A549 (cell line): ENCODE measurements at regions not wholly inside any gene's neighbourhood (a gene's known extent, or its start where the extent isn't known, plus 50 kb on each side); places are given as distances from the start of the nearest gene placed in this dataset.

ENCODE experiments used
- ATAC-seq, 2 experiments: fragments of 200-7000 bp in 1 of 2; fragments of >200 bp in 1 of 2; cut with Nextera tagmentation in 1 of 2; cut with Tn5 transposase in 1 of 2; 3 replicates each; pipeline versions ENCODE4 v1.8.0 to v1.9.1; 2018 to 2020; ENCODE audit warnings: mild to moderate bottlenecking in 1 of 2, moderate library complexity in 1 of 2
- CTCF ChIA-PET: fragments of 300-600 bp; sonication (Branson Sonifier 250); formaldehyde crosslinking; extraction: SDS; loops from one replicate; lab custom pipeline; 2021; ENCODE audit warnings: antibody characterized with exemption, inconsistent platforms; lab: Yijun Ruan, JAX
- POLR2A ChIA-PET: fragments of 350-600 bp; formaldehyde crosslinking; extraction: SDS; loops from one replicate; lab custom pipeline; 2021; ENCODE audit warnings: antibody characterized with exemption, inconsistent platforms; lab: Yijun Ruan, JAX
- DNase-seq, 2 experiments: peaks; one replicate each; pipeline versions ENCODE4 v3.0.0 to v3.0.0-alpha.2; 2011 to 2016; ENCODE audit warnings: low read depth in 1 of 2, low spot score in 1 of 2
- FAIRE-seq: peaks from 2 replicates; lab custom pipeline; 2011; peaks lifted over from hg19 to GRCh38; lab: Jason Lieb, UNC
- H3K27ac ChIP-seq, 2 experiments: fragments of >200 bp; sonication (Bioruptor Twin); formaldehyde crosslinking; 3 replicates each; pipeline ENCODE4 v1.5.1; 2016 to 2017
- H3K4me1 ChIP-seq: fragments of >200 bp; sonication (Bioruptor Twin); formaldehyde crosslinking; 3 replicates; pipeline ENCODE4 v1.6.1; 2016
- H3K4me2 ChIP-seq: fragments of >200 bp; sonication (Bioruptor Twin); formaldehyde crosslinking; 3 replicates; pipeline ENCODE4 v1.6.1; 2016
- H3K4me3 ChIP-seq: fragments of >200 bp; sonication (Bioruptor Twin); formaldehyde crosslinking; 3 replicates; pipeline ENCODE4 v1.5.1; 2016
- H3K9me3 ChIP-seq: fragments of >200 bp; sonication (Bioruptor Twin); formaldehyde crosslinking; 3 replicates; pipeline ENCODE4 v1.6.1; 2016
- CBX2 ChIP-seq: fragments of 200-600 bp; sonication (generic); IDR thresholded peaks from 2 replicates; pipeline ENCODE4 v1.6.1; 2016; ENCODE audit warnings: low read depth, mild to moderate bottlenecking, borderline replicate concordance
- CBX8 ChIP-seq: fragments of 200-600 bp; sonication (generic); IDR thresholded peaks from 2 replicates; pipeline ENCODE4 v1.6.1; 2016
- CHD2 ChIP-seq: fragments of 150-350 bp; IDR thresholded peaks from 2 replicates; pipeline ENCODE4 v1.6.1; 2014; ENCODE audit warnings: low read length; ENCODE audit not compliant: partially characterized antibody
- EHF ChIP-seq: fragments of 250-450 bp; sonication (Bioruptor Pico); IDR thresholded peaks from 2 replicates; pipeline ENCODE4 v1.5.0; 2020; ENCODE audit warnings: mild to moderate bottlenecking
- EP300 ChIP-seq, 2 experiments: fragments of >200 bp; sonication (Bioruptor Twin); formaldehyde crosslinking; IDR thresholded peaks; 2 replicates in 1 of 2; 3 replicates in 1 of 2; pipeline ENCODE4 v1.6.1; 2016 to 2017
- FOSB ChIP-seq: fragments of 250-450 bp; sonication (Bioruptor Pico); IDR thresholded peaks from 2 replicates; pipeline ENCODE4 v1.5.0; 2020; ENCODE audit warnings: mild to moderate bottlenecking, moderate library complexity
- GATA3 ChIP-seq: IDR thresholded peaks from 2 replicates; pipeline ENCODE4 v1.6.1; 2012; ENCODE audit warnings: borderline replicate concordance
- HDAC2 ChIP-seq: fragments of 200-600 bp; sonication (generic); IDR thresholded peaks from 2 replicates; pipeline ENCODE4 v1.6.1; 2016
- HOXB13 ChIP-seq: fragments of 250-450 bp; sonication (Bioruptor Pico); IDR thresholded peaks from 2 replicates; pipeline ENCODE4 v1.5.0; 2020; ENCODE audit warnings: low read depth, mild to moderate bottlenecking, moderate library complexity
- HOXB5 ChIP-seq: fragments of 250-450 bp; sonication (Bioruptor Pico); IDR thresholded peaks from 2 replicates; pipeline ENCODE4 v1.5.0; 2020; ENCODE audit warnings: mild to moderate bottlenecking, moderate library complexity
- JUN ChIP-seq, 2 experiments: fragments of >200 bp; sonication (Bioruptor Twin); formaldehyde crosslinking; IDR thresholded peaks; 2 replicates in 1 of 2; 3 replicates in 1 of 2; pipeline ENCODE4 v1.6.1; 2016 to 2017
- KDM1A ChIP-seq: fragments of 200-600 bp; sonication (generic); IDR thresholded peaks from 2 replicates; pipeline ENCODE4 v1.6.1; 2016; ENCODE audit warnings: low read depth, mild to moderate bottlenecking
- MAFK ChIP-seq: fragments of 450-650 bp; IDR thresholded peaks from 2 replicates; pipeline ENCODE4 v1.6.1; 2014; ENCODE audit not compliant: partially characterized antibody
- MYC ChIP-seq: IDR thresholded peaks from 2 replicates; pipeline ENCODE4 v1.6.1; 2012; ENCODE audit warnings: mild to moderate bottlenecking, inconsistent platforms, low read length, improper control_type of control experiment, borderline replicate concordance
- NPAS2 ChIP-seq: fragments of 250-450 bp; sonication (Bioruptor Pico); IDR thresholded peaks from 2 replicates; pipeline ENCODE4 v1.8.0; 2022; ENCODE audit warnings: mild to moderate bottlenecking, moderate library complexity, borderline replicate concordance
- NR3C1 ChIP-seq: fragments of >200 bp; sonication (Bioruptor Twin); formaldehyde crosslinking; IDR thresholded peaks from 3 replicates; pipeline ENCODE4 v1.6.1; 2017
- RNF2 ChIP-seq: fragments of 200-600 bp; sonication (generic); IDR thresholded peaks from 2 replicates; pipeline ENCODE4 v1.6.1; 2016; ENCODE audit warnings: low read depth, mild to moderate bottlenecking, antibody characterized with exemption, moderate library complexity, borderline replicate concordance
- SMC3 ChIP-seq: fragments of >200 bp; sonication (Bioruptor Twin); formaldehyde crosslinking; IDR thresholded peaks from 3 replicates; pipeline ENCODE4 v1.6.1; 2018; ENCODE audit warnings: inconsistent platforms
- TP53 ChIP-seq: fragments of 250-450 bp; sonication (Bioruptor Pico); IDR thresholded peaks from 2 replicates; pipeline ENCODE4 v1.5.0; 2021; ENCODE audit warnings: mild to moderate bottlenecking, moderate library complexity
- WGBS: methylation state at CpG from one replicate; pipeline ENCODE4 v1.1.6; 2017; ENCODE audit errors: missing lambda C conversion rate; 5-methylcytosine and 5-hydroxymethylcytosine counted together
- TF ChIP-seq, protein P1 (sequence below): fragments of 250-450 bp; sonication (Bioruptor Pico); IDR thresholded peaks from 2 replicates; pipeline ENCODE4 v1.5.0; 2021; ENCODE audit warnings: mild to moderate bottlenecking, moderate library complexity, borderline replicate concordance
- TF ChIP-seq, protein P2 (sequence below): IDR thresholded peaks from 2 replicates; pipeline ENCODE4 v1.6.1; 2012
- TF ChIP-seq, protein P3 (sequence below): fragments of >200 bp; sonication (Bioruptor Twin); formaldehyde crosslinking; IDR thresholded peaks from 3 replicates; pipeline ENCODE4 v1.5.1; 2016
- TF ChIP-seq, protein P4 (sequence below): fragments of 250-450 bp; sonication (Bioruptor Pico); IDR thresholded peaks from 2 replicates; pipeline ENCODE4 v1.5.0; 2020; ENCODE audit warnings: low read depth, mild to moderate bottlenecking, moderate library complexity
- TF ChIP-seq, protein P5 (sequence below): IDR thresholded peaks from 2 replicates; pipeline ENCODE4 v1.6.1; 2012
- TF ChIP-seq, protein P6 (sequence below): fragments of >200 bp; sonication (Bioruptor Twin); formaldehyde crosslinking; IDR thresholded peaks from 2 replicates; pipeline ENCODE4 v1.6.1; 2016

DNA sequence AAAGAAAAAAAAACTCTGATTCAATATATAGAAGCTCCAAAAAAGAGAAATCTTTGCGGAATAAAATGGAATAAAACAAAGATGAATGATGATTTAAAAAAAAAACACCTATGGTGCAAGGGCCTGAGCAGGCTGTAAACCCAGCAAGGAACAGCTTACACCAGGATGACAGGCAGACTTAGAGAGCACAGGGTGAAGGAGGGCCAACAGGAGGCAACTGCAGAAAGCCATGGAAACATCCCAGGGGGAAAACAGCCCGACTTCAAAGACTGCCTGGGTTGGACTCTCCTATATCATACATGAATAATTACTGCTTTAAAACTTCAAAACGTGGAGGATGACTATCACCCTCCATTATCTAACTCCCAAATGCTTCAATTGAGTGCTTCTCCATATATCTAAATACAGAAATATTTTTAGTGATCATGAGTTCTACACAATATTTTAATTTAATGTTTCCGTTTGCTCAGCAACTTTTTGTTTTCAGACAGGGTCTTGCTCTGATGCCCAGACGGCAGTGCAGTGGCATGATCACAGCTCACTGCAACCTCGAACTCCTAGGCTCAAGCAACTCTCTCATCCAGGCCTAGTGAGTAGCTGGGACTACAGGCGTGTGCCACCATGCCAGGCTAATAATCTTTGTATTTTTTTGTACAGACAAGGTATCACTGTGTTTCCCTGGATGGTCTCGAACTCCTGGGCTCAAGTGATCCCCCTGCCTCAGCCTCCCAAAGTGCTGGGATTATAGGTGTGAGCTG, 456.2 kb downstream of the TBL1XR1 start (continued):
- TF ChIP-seq, protein P1, sequence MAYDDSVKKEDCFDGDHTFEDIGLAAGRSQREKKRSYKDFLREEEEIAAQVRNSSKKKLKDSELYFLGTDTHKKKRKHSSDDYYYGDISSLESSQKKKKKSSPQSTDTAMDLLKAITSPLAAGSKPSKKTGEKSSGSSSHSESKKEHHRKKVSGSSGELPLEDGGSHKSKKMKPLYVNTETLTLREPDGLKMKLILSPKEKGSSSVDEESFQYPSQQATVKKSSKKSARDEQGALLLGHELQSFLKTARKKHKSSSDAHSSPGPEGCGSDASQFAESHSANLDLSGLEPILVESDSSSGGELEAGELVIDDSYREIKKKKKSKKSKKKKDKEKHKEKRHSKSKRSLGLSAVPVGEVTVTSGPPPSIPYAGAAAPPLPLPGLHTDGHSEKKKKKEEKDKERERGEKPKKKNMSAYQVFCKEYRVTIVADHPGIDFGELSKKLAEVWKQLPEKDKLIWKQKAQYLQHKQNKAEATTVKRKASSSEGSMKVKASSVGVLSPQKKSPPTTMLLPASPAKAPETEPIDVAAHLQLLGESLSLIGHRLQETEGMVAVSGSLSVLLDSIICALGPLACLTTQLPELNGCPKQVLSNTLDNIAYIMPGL (CRISPR knock-in tag): no peak

DNA sequence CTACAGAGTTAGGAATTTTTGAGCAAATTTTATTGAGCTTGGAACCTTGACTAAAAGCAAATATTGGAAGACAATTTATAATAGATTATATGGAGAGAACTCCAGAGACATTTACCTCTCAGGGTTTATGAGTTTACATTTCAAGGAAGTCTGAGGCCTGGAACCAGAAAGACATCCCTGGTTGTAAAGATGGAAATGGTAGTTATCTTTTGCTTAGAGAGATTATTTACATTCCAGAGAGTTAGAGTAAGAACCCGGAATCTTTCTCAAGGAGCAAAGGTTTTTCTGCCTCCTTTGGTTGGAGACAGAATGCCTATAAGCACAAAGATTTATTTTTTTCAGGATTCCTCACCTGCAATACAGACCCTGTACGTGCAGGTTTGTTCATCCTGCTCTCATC, 458.1 kb downstream of the TBL1XR1 start:
- WGBS: 9% methylated on average over 2 of the region's 2 CpGs
- no peak overlapping the region for H3K4me3 ChIP-seq
- DNase-seq (no peak), FAIRE-seq (no peak), ATAC-seq (no peak)
- H3K27ac ChIP-seq: no peak overlapping the region
- no peaks in the 10 kb centered on the region for H3K4me1 ChIP-seq
- CTCF ChIA-PET: no interaction called here
- POLR2A ChIA-PET: no interaction called here
- TF ChIP-seq HOXB13 (no peak), TP53 (no peak), SMC3 (no peak), MAFK (no peak), KDM1A (no peak), EP300 (IDR thresholded peaks at IDR 0.05) (no peak), NR3C1 (no peak), FOSB (CRISPR knock-in tag) (no peak), EHF (no peak), CBX2 (no peak), CHD2 (no peak), GATA3 (no peak)
- TF ChIP-seq, protein P2, sequence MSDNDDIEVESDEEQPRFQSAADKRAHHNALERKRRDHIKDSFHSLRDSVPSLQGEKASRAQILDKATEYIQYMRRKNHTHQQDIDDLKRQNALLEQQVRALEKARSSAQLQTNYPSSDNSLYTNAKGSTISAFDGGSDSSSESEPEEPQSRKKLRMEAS: no peak
- TF ChIP-seq, protein P3, sequence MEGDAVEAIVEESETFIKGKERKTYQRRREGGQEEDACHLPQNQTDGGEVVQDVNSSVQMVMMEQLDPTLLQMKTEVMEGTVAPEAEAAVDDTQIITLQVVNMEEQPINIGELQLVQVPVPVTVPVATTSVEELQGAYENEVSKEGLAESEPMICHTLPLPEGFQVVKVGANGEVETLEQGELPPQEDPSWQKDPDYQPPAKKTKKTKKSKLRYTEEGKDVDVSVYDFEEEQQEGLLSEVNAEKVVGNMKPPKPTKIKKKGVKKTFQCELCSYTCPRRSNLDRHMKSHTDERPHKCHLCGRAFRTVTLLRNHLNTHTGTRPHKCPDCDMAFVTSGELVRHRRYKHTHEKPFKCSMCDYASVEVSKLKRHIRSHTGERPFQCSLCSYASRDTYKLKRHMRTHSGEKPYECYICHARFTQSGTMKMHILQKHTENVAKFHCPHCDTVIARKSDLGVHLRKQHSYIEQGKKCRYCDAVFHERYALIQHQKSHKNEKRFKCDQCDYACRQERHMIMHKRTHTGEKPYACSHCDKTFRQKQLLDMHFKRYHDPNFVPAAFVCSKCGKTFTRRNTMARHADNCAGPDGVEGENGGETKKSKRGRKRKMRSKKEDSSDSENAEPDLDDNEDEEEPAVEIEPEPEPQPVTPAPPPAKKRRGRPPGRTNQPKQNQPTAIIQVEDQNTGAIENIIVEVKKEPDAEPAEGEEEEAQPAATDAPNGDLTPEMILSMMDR: no peak
- TF ChIP-seq, protein P4, sequence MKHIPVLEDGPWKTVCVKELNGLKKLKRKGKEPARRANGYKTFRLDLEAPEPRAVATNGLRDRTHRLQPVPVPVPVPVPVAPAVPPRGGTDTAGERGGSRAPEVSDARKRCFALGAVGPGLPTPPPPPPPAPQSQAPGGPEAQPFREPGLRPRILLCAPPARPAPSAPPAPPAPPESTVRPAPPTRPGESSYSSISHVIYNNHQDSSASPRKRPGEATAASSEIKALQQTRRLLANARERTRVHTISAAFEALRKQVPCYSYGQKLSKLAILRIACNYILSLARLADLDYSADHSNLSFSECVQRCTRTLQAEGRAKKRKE (CRISPR knock-in tag): no peak
- no peaks in the 10 kb centered on the region for H3K9me3 ChIP-seq
- H3K4me2 ChIP-seq: no peak overlapping the region

DNA sequence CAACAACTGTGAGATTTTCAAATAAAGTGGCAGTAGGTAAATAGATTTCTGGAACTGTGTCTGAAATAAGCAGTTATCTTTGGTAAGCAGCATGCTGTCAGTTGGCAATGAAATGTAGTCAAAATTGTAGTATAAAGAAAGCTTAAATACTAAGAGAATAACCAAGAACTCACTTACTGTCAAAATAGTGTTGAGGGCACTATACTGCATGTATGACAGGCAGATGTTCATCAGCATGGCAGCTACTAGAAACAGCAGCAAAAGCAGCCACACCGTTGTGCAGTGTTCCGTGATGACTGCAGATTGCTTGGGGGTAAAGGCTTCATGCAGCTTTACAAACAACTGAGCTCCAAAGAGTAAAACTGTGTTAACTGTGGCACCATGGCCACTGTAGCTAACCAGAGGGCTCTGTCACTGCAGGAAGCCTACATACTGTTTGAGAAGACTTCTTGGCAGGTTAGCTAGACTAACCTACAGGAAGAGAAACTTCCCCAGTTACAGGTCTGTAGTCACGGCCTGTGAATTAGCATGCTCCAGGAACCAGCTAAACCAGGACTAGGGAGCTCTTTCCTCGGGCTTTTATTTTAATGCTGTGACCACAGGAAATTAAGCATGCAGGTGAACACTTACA, 459.7 kb downstream of the TBL1XR1 start:
- Histone ChIP-seq H3K27ac (no peak overlapping the region), H3K4me2 (no peak overlapping the region), H3K9me3 (no peaks in the 10 kb centered on the region), H3K4me3 (no peak overlapping the region), H3K4me1 (no peaks in the 10 kb centered on the region)
- DNase-seq (no peak), ATAC-seq (no peak), FAIRE-seq (no peak)
- TF ChIP-seq, protein P5, sequence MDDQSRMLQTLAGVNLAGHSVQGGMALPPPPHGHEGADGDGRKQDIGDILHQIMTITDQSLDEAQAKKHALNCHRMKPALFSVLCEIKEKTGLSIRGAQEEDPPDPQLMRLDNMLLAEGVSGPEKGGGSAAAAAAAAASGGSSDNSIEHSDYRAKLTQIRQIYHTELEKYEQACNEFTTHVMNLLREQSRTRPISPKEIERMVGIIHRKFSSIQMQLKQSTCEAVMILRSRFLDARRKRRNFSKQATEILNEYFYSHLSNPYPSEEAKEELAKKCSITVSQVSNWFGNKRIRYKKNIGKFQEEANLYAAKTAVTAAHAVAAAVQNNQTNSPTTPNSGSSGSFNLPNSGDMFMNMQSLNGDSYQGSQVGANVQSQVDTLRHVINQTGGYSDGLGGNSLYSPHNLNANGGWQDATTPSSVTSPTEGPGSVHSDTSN: no peak
- no peak for TF ChIP-seq HOXB13
- no peak for TF ChIP-seq JUN (IDR thresholded peaks at IDR 0.05)
- no peak for TF ChIP-seq CBX8
- no peak for TF ChIP-seq NPAS2 (CRISPR knock-in tag)
- TF ChIP-seq, protein P6, sequence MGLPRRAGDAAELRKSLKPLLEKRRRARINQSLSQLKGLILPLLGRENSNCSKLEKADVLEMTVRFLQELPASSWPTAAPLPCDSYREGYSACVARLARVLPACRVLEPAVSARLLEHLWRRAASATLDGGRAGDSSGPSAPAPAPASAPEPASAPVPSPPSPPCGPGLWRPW: no peak
- TF ChIP-seq CHD2: no peak
- TF ChIP-seq MYC: no peak
- no peak for TF ChIP-seq HOXB5
- TF ChIP-seq, protein P2: no peak
- TF ChIP-seq, protein P1 (CRISPR knock-in tag): no peak
- no peak for TF ChIP-seq HDAC2
- no peak for TF ChIP-seq RNF2
- CTCF ChIA-PET: no interaction called here
- WGBS: 6% methylated on average over 4 of the region's 4 CpGs
- POLR2A ChIA-PET: no interaction called here
